ENCODE measurements at regions not wholly inside any gene's neighbourhood (a gene's known extent, or its start where the extent isn't known, plus 50 kb on each side); places are given as distances from the start of the nearest gene placed in this dataset. TPM values are rescaled to one million over a fixed set of nuclear protein-coding genes. Genes with fewer than 3 reads are reported as not detected.

GRCh38 chr3:150020527-150020926 lies 49.8 kb upstream of the PFN2 start:
- no peaks in the 10 kb centered on the region for H3K9me2 ChIP-seq (replicated peaks; ENCODE audit: insufficient read depth)
- no peak overlapping the region for H3K4me2 ChIP-seq
- H3K79me2 ChIP-seq: no peaks in the 10 kb centered on the region
- DNase-seq (ENCODE audit: low spot score): no peak
- H3K9me3 ChIP-seq (ENCODE audit: low read depth): no peaks in the 10 kb centered on the region
- no peaks in the 10 kb centered on the region for H3K4me1 ChIP-seq (ENCODE audit: insufficient read depth)
- no peak overlapping the region for H3K4me3 ChIP-seq
- H3K27me3 ChIP-seq: no peaks in the 10 kb centered on the region
- no peaks in the 10 kb centered on the region for H3K36me3 ChIP-seq (replicated peaks; ENCODE audit: insufficient read depth, low read depth)
- no peak overlapping the region for H3K27ac ChIP-seq
- TF ChIP-seq CTCF (IDR thresholded peaks at IDR 0.05; ENCODE audit: poor library complexity) (no peak), EZH2 (IDR thresholded peaks at IDR 0.05; ENCODE audit: borderline replicate concordance) (no peak), EZH2phosphoT487 (IDR thresholded peaks at IDR 0.05; ENCODE audit: low read depth, severe bottlenecking, unreplicated experiment) (no peak)
- no peak overlapping the region for H2AFZ ChIP-seq
- 89% methylated on average over 1 of the region's 1 CpG for WGBS (ENCODE audit: low lambda C conversion rate, missing lambda C conversion rate)
- no peaks in the 10 kb centered on the region for H4K20me1 ChIP-seq (ENCODE audit: insufficient read depth, poor library complexity, severe bottlenecking)

Small RNA genes in the stretch of these regions (small RNA-seq; reads per million reads assigned to genes)
- gene RF00004 (not detected), gene RPL32P9 (not detected)

All from hepatocyte (in vitro differentiated cells).